ENCODE measurements at regions not wholly inside any gene's neighbourhood (a gene's known extent, or its start where the extent isn't known, plus 50 kb on each side); places are given as distances from the start of the nearest gene placed in this dataset.

DNA sequence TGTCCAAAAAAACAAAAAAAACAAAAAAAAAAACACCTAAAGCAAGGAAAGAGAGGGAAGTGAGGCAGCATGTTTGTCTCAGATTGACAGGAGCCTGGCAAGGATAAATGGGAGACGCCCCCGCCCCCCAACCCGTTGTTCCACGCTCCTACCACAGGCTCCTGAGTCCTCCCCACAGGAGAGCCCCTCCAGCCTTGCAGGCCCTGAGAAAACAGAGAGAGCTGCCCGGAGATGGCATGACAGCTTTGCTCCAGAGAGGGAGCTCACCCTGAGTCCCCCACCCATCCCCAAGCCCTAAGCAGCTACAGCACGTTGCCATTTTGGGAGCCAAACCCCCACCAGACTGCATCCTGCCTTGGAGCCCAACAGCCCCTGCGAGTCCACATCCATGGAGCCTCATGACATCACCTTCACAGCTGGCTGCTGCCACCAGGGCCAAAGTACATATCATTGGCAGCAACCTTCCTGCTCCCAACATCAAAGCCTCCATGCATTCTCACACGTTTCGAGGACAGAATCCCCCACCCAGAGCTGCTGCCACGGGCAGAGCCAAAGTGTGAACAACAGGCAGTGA, 1283.3 kb downstream of the TYW1 start:
- TF ChIP-seq SIN3A (IDR thresholded peaks at IDR 0.05; ENCODE audit: borderline replicate concordance, insufficient read depth, low read length) (no peak), TAF1 (IDR thresholded peaks at IDR 0.05; ENCODE audit: borderline replicate concordance, insufficient read depth, low read length) (no peak)
- TF ChIP-seq, protein P1, sequence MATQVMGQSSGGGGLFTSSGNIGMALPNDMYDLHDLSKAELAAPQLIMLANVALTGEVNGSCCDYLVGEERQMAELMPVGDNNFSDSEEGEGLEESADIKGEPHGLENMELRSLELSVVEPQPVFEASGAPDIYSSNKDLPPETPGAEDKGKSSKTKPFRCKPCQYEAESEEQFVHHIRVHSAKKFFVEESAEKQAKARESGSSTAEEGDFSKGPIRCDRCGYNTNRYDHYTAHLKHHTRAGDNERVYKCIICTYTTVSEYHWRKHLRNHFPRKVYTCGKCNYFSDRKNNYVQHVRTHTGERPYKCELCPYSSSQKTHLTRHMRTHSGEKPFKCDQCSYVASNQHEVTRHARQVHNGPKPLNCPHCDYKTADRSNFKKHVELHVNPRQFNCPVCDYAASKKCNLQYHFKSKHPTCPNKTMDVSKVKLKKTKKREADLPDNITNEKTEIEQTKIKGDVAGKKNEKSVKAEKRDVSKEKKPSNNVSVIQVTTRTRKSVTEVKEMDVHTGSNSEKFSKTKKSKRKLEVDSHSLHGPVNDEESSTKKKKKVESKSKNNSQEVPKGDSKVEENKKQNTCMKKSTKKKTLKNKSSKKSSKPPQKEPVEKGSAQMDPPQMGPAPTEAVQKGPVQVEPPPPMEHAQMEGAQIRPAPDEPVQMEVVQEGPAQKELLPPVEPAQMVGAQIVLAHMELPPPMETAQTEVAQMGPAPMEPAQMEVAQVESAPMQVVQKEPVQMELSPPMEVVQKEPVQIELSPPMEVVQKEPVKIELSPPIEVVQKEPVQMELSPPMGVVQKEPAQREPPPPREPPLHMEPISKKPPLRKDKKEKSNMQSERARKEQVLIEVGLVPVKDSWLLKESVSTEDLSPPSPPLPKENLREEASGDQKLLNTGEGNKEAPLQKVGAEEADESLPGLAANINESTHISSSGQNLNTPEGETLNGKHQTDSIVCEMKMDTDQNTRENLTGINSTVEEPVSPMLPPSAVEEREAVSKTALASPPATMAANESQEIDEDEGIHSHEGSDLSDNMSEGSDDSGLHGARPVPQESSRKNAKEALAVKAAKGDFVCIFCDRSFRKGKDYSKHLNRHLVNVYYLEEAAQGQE (IDR thresholded peaks at IDR 0.05; ENCODE audit: insufficient read depth in 1 of 2, low read depth in 2 of 2, low read length in 2 of 2): no peak

All from PFSK-1 (cell line).